ENCODE measurements at regions not wholly inside any gene's neighbourhood (a gene's known extent, or its start where the extent isn't known, plus 50 kb on each side); places are given as distances from the start of the nearest gene placed in this dataset.

GRCh38 chr3:73203633-73204032 is 142.2 kb downstream of the EBLN2 start (continued):
- TF ChIP-seq SP2 (IDR thresholded peaks at IDR 0.05; ENCODE audit: low read length), result no peak

GRCh38 chr3:73204841-73205240 is 143.4 kb downstream of the EBLN2 start:
- no peak overlapping the region for H2BK12ac ChIP-seq (ENCODE audit: low read depth, low read length)
- H3K27me3 ChIP-seq (replicated peaks in 1 of 4; ENCODE audit: control insufficient read depth in 3 of 4, extremely low read depth in 1 of 4, insufficient read depth in 3 of 4, low read length in 3 of 4), result no peaks in the 10 kb centered on the region
- no peak overlapping the region for H4K8ac ChIP-seq (ENCODE audit: extremely low read depth, insufficient read depth, low read length)
- H3K4me2 ChIP-seq (ENCODE audit: insufficient read depth in 1 of 2, low read depth in 2 of 2, low read length in 2 of 2), result no peak overlapping the region
- H2AFZ ChIP-seq (ENCODE audit: low read length), result no peak overlapping the region
- H3K4ac ChIP-seq (replicated peaks; ENCODE audit: insufficient read length, low read depth, low read length), result no peak overlapping the region
- peaks cover 0 to 4% (median 3%) of the 10 kb centered on the region in 4 experiments; a peak in 4 of 7 replicates for H3K4me1 ChIP-seq (replicated peaks in 1 of 4; ENCODE audit: control insufficient read depth in 3 of 4, insufficient read depth in 4 of 4, low read length in 3 of 4)
- ChIA-PET POLR2A (ENCODE audit: partially characterized antibody) (interaction anchor here (1.2 kb wide), 1 partner anchor 13 kb away, joined by 4 read pairs; no protein-coding TSS in a partner anchor), CTCF (ENCODE audit: partially characterized antibody) (interaction anchor here (0.7 to 2.3 kb wide), 4 partner anchors 13 to 33 kb away, joined by 3 to 13 read pairs (median 5); no protein-coding TSS in a partner anchor)
- no peak overlapping the region for H2BK5ac ChIP-seq (ENCODE audit: low read depth, low read length)
- no peaks in the 10 kb centered on the region for H3K9me3 ChIP-seq (ENCODE audit: insufficient read depth in 2 of 2, low read depth in 1 of 2, low read length in 1 of 2)
- no peak overlapping the region for H2BK15ac ChIP-seq (ENCODE audit: low read length)
- H3K79me1 ChIP-seq (ENCODE audit: low read depth, low read length), result no peaks in the 10 kb centered on the region
- H3K36me3 ChIP-seq (ENCODE audit: control insufficient read depth in 2 of 4, insufficient read depth in 4 of 4, low read length in 3 of 4), result no peaks in the 10 kb centered on the region
- no peak for DNase-seq (ENCODE audit: low read depth in 1 of 2, low spot score in 2 of 2)
- H3K18ac ChIP-seq (ENCODE audit: extremely low read depth, low read length), result no peak overlapping the region
- FAIRE-seq, result no peak
- no peaks in the 10 kb centered on the region for H4K20me1 ChIP-seq (replicated peaks in 1 of 2; ENCODE audit: control insufficient read depth in 1 of 2, insufficient read depth in 2 of 2, low read length in 2 of 2)
- H3K14ac ChIP-seq (ENCODE audit: insufficient read length), result no peak overlapping the region
- H2BK120ac ChIP-seq (replicated peaks; ENCODE audit: low read depth, low read length), result no peak overlapping the region
- H3K56ac ChIP-seq (replicated peaks; ENCODE audit: insufficient read length, low read depth, low read length), result no peak overlapping the region
- no peaks in the 10 kb centered on the region for H3K79me2 ChIP-seq (ENCODE audit: control insufficient read depth in 1 of 2, insufficient read depth in 2 of 2, low read length in 2 of 2)
- no peak overlapping the region for H4K91ac ChIP-seq (replicated peaks; ENCODE audit: insufficient read length, low read length)
- no peak overlapping the region for H3K9ac ChIP-seq (replicated peaks in 1 of 4; ENCODE audit: extremely low read depth in 1 of 4, low read depth in 3 of 4, low read length in 3 of 4)
- H3K23me2 ChIP-seq (ENCODE audit: low read depth, low read length), result no peaks in the 10 kb centered on the region
- H3K4me3 ChIP-seq (ENCODE audit: extremely low read depth in 1 of 4, insufficient read depth in 2 of 4, low read depth in 3 of 4, low read length in 4 of 4), result no peak overlapping the region
- H4K5ac ChIP-seq (ENCODE audit: insufficient read length, low read depth, low read length), result no peak overlapping the region
- H2AK5ac ChIP-seq (ENCODE audit: low read depth, low read length), result no peak overlapping the region
- no peak overlapping the region for H3K23ac ChIP-seq (ENCODE audit: insufficient read length)
- no peak overlapping the region for H3K27ac ChIP-seq (ENCODE audit: low read depth, low read length)
- no peak overlapping the region for H2BK20ac ChIP-seq (ENCODE audit: low read length)
- no peak for TF ChIP-seq SIX5 (IDR thresholded peaks at IDR 0.05; ENCODE audit: low read depth, low read length)
- TF ChIP-seq CBX8 (IDR thresholded peaks at IDR 0.05; ENCODE audit: borderline replicate concordance, low read depth, low read length), result no peak
- no peak for TF ChIP-seq BACH1 (IDR thresholded peaks at IDR 0.05; ENCODE audit: low read length)
- TF ChIP-seq PHF8 (conservative IDR thresholded peaks at IDR 0.05; ENCODE audit: low read depth, low read length), result no peak
- no peak for TF ChIP-seq ZNF274 (IDR thresholded peaks at IDR 0.05; ENCODE audit: borderline replicate concordance, extremely low read depth, low read length)
- TF ChIP-seq CTBP2 (IDR thresholded peaks at IDR 0.05; ENCODE audit: borderline replicate concordance, insufficient read depth, insufficient read length, low read length), result no peak
- no peak for TF ChIP-seq EGR1 (IDR thresholded peaks at IDR 0.05; ENCODE audit: borderline replicate concordance, low read depth, low read length)
- TF ChIP-seq BRCA1 (IDR thresholded peaks at IDR 0.05; ENCODE audit: low read depth, low read length), result no peak
- TF ChIP-seq RFX5 (IDR thresholded peaks at IDR 0.05; ENCODE audit: borderline replicate concordance, low read depth, low read length), result no peak
- no peak for TF ChIP-seq CTCF (IDR thresholded peaks at IDR 0.05; ENCODE audit: control extremely low read depth in 1 of 3, insufficient read depth in 1 of 3, low read depth in 1 of 3, low read length in 3 of 3)
